HEK293 (cell line): ENCODE measurements at regions not wholly inside any gene's neighbourhood (a gene's known extent, or its start where the extent isn't known, plus 50 kb on each side); places are given as distances from the start of the nearest gene placed in this dataset.

Source experiments
- CTCF ChIA-PET: fragments of 350-600 bp; formaldehyde crosslinking; extraction: SDS; loops from one replicate; lab custom pipeline; 2021; ENCODE audit warnings: antibody characterized with exemption; lab: Yijun Ruan, JAX
- POLR2A ChIA-PET: fragments of 300-600 bp; formaldehyde crosslinking; extraction: SDS; loops from one replicate; lab custom pipeline; 2020; ENCODE audit warnings: antibody characterized with exemption, inconsistent platforms; lab: Yijun Ruan, JAX
- H3K27ac ChIP-seq: fragments of 200-500 bp; sonication (Bioruptor generic); 2 replicates; pipeline ENCODE4 v1.5.1; 2014; ENCODE audit warnings: low read depth, low read length, control low read depth, inconsistent platforms; ENCODE audit errors: extremely low read depth
- H3K36me3 ChIP-seq, 2 experiments: fragments of 200-500 bp in 1 of 2; sonication (Bioruptor generic) in 1 of 2; 1 replicate in 1 of 2; 2 replicates in 1 of 2; pipeline ENCODE4 v1.5.1; 2014 to 2017; ENCODE audit warnings: inconsistent platforms in 2 of 2, low read length in 2 of 2; ENCODE audit not compliant: control insufficient read depth in 2 of 2, insufficient read depth in 1 of 2
- H3K4me1 ChIP-seq: fragments of 200-500 bp; sonication (Bioruptor generic); 2 replicates; pipeline ENCODE4 v1.5.1; 2014; ENCODE audit warnings: mild to moderate bottlenecking, low read length, inconsistent platforms; ENCODE audit not compliant: control insufficient read depth, insufficient read depth
- H3K4me3 ChIP-seq: 2 replicates; pipeline ENCODE4 v1.5.1; 2011; ENCODE audit warnings: low read depth, mild to moderate bottlenecking, control low read depth, low read length, moderate library complexity
- H3K9me3 ChIP-seq: fragments of 200-500 bp; sonication (Bioruptor generic); 2 replicates; pipeline ENCODE4 v1.5.1; 2014; ENCODE audit warnings: low read depth, low read length, inconsistent platforms; ENCODE audit not compliant: control insufficient read depth, insufficient read depth
- BCL11B ChIP-seq: fragments of 450-650 bp; formaldehyde crosslinking; IDR thresholded peaks from 2 replicates; pipeline ENCODE4 v1.5.1; 2016; ENCODE audit warnings: low read depth, missing biosample characterization, missing genetic modification characterization
- BCL6B ChIP-seq: fragments of 450-650 bp; formaldehyde crosslinking; IDR thresholded peaks from 2 replicates; pipeline ENCODE4 v1.5.1; 2017; ENCODE audit warnings: missing biosample characterization, missing genetic modification characterization
- KLF1 ChIP-seq: fragments of 450-650 bp; formaldehyde crosslinking; IDR thresholded peaks from 2 replicates; pipeline ENCODE4 v1.5.1; 2016; ENCODE audit warnings: missing biosample characterization, missing genetic modification characterization
- MZF1 ChIP-seq: fragments of 450-650 bp; formaldehyde crosslinking; IDR thresholded peaks from 2 replicates; pipeline ENCODE4 v1.5.1; 2017; ENCODE audit warnings: missing biosample characterization, missing genetic modification characterization, borderline replicate concordance
- OVOL3 ChIP-seq: fragments of 450-650 bp; formaldehyde crosslinking; IDR thresholded peaks from 2 replicates; pipeline ENCODE4 v1.5.1; 2016; ENCODE audit warnings: missing biosample characterization, missing genetic modification characterization
- YY2 ChIP-seq: fragments of 450-650 bp; formaldehyde crosslinking; IDR thresholded peaks from 2 replicates; pipeline ENCODE4 v1.5.1; 2016; ENCODE audit warnings: missing biosample characterization, missing genetic modification characterization
- ZEB2 ChIP-seq: fragments of 450-650 bp; formaldehyde crosslinking; IDR thresholded peaks from 2 replicates; pipeline ENCODE4 v1.5.1; 2016; ENCODE audit warnings: missing biosample characterization, missing genetic modification characterization
- ZFHX2 ChIP-seq: fragments of 450-650 bp; formaldehyde crosslinking; conservative IDR thresholded peaks from 2 replicates; pipeline ENCODE4 v1.5.1; 2016; ENCODE audit warnings: missing biosample characterization, missing genetic modification characterization
- ZNF169 ChIP-seq: fragments of 450-650 bp; formaldehyde crosslinking; IDR thresholded peaks from 2 replicates; pipeline ENCODE4 v1.5.1; 2016; ENCODE audit warnings: missing biosample characterization, missing genetic modification characterization
- ZNF280C ChIP-seq: fragments of 450-650 bp; formaldehyde crosslinking; IDR thresholded peaks from 2 replicates; pipeline ENCODE4 v1.5.1; 2016; ENCODE audit warnings: missing biosample characterization, missing genetic modification characterization
- ZNF324 ChIP-seq: fragments of 450-650 bp; formaldehyde crosslinking; IDR thresholded peaks from 2 replicates; pipeline ENCODE4 v1.5.1; 2016; ENCODE audit warnings: missing biosample characterization, missing genetic modification characterization
- ZNF341 ChIP-seq: fragments of 450-650 bp; formaldehyde crosslinking; IDR thresholded peaks from 2 replicates; pipeline ENCODE4; 2016; ENCODE audit warnings: low read depth, missing biosample characterization, missing genetic modification characterization
- ZNF416 ChIP-seq: fragments of 450-650 bp; formaldehyde crosslinking; IDR thresholded peaks from 2 replicates; pipeline ENCODE4 v1.5.1; 2016; ENCODE audit warnings: missing biosample characterization, missing genetic modification characterization
- ZNF473 ChIP-seq: fragments of 450-650 bp; formaldehyde crosslinking; IDR thresholded peaks from 2 replicates; pipeline ENCODE4 v1.5.1; 2017; ENCODE audit warnings: missing biosample characterization, missing genetic modification characterization
- ZNF518A ChIP-seq: fragments of 450-650 bp; formaldehyde crosslinking; conservative IDR thresholded peaks from 2 replicates; pipeline ENCODE4 v1.5.1; 2016; ENCODE audit warnings: low read depth, missing biosample characterization, missing genetic modification characterization
- ZNF555 ChIP-seq: fragments of 450-650 bp; formaldehyde crosslinking; conservative IDR thresholded peaks from 2 replicates; pipeline ENCODE4 v1.5.1; 2017; ENCODE audit warnings: missing biosample characterization, mild to moderate bottlenecking, missing genetic modification characterization, inconsistent platforms
- ZNF561 ChIP-seq: fragments of 450-650 bp; IDR thresholded peaks from 2 replicates; pipeline ENCODE4 v1.5.1; 2018; ENCODE audit warnings: missing biosample characterization, missing genetic modification characterization, borderline replicate concordance
- ZNF629 ChIP-seq: fragments of 450-650 bp; formaldehyde crosslinking; IDR thresholded peaks from 2 replicates; pipeline ENCODE4 v1.5.1; 2017; ENCODE audit warnings: missing biosample characterization, missing genetic modification characterization
- ZNF658 ChIP-seq: fragments of 450-650 bp; formaldehyde crosslinking; IDR thresholded peaks from 2 replicates; pipeline ENCODE4; 2016; ENCODE audit warnings: missing biosample characterization, missing genetic modification characterization
- ZSCAN18 ChIP-seq: fragments of 450-650 bp; formaldehyde crosslinking; IDR thresholded peaks from 2 replicates; pipeline ENCODE4 v1.5.1; 2016; ENCODE audit warnings: missing biosample characterization, missing genetic modification characterization

GRCh38 chr9:79220251-79220650 lies 351.5 kb upstream of the TLE4 start (continued):
- no peak for TF ChIP-seq ZNF324 (tag by site-specific recombination)
- no peak for TF ChIP-seq ZNF416 (tag by site-specific recombination)
- TF ChIP-seq ZNF561 (tag by site-specific recombination), result no peak
- no peak for TF ChIP-seq OVOL3 (tag by site-specific recombination)
- TF ChIP-seq ZEB2 (tag by site-specific recombination), result no peak
- TF ChIP-seq YY2, result no peak
- TF ChIP-seq MZF1, result no peak
- TF ChIP-seq ZNF341 (tag by site-specific recombination), result no peak
- TF ChIP-seq ZNF169 (tag by site-specific recombination), result no peak
- no peak for TF ChIP-seq ZSCAN18 (tag by site-specific recombination)
- no peak for TF ChIP-seq KLF1 (tag by site-specific recombination)

- H3K9me3 ChIP-seq, result no peaks in the 10 kb centered on the region
- H3K4me1 ChIP-seq, result no peaks in the 10 kb centered on the region
- POLR2A ChIA-PET, result no interaction called here
- no peaks in the 10 kb centered on the region for H3K36me3 ChIP-seq
- CTCF ChIA-PET, result no interaction called here
- TF ChIP-seq ZNF280C (tag by site-specific recombination) (no peak), ZNF518A (tag by site-specific recombination) (no peak), BCL6B (tag by site-specific recombination) (no peak), ZFHX2 (no peak), ZNF629 (tag by site-specific recombination) (no peak), ZNF555 (no peak), ZNF658 (no peak), ZNF473 (tag by site-specific recombination) (no peak), BCL11B (tag by site-specific recombination) (no peak), OVOL3 (tag by site-specific recombination) (no peak)
- H3K4me3 ChIP-seq, result no peak overlapping the region
- no peak overlapping the region for H3K27ac ChIP-seq
Measured at GRCh38 chr9:79220666-79221065, 351.1 kb upstream of the TLE4 start.
